Adrenal gland (tissue), 9 donors: ENCODE measurements at regions not wholly inside any gene's neighbourhood (a gene's known extent, or its start where the extent isn't known, plus 50 kb on each side); places are given as distances from the start of the nearest gene placed in this dataset.

ENCODE experiments used
- DNase-seq, 7 donors: peaks; one replicate each; pipeline ENCODE4 v3.0.0-alpha.2; 2019 to 2020
- H3K27ac ChIP-seq, 5 donors: fragments of 200-600 bp; sonication (generic) in 4 of 5; 1 replicate in 3 of 5; 2 replicates in 2 of 5; pipeline versions ENCODE4 v1.5.1 to v1.8.0; 2016 to 2020; ENCODE audit warnings: mild to moderate bottlenecking in 1 of 5
- H3K27me3 ChIP-seq: fragments of 200-600 bp; 2 replicates; pipeline ENCODE4 v1.8.0; 2021
- H3K36me3 ChIP-seq, 2 donors: fragments of 200-600 bp; replicated peaks in 1 of 2; 1 replicate in 1 of 2; 2 replicates in 1 of 2; pipeline versions ENCODE4 v1.5.1 to v1.8.0; 2018 to 2022
- H3K4me1 ChIP-seq, 2 donors: fragments of 200-600 bp; replicated peaks in 1 of 2; 1 replicate in 1 of 2; 2 replicates in 1 of 2; pipeline versions ENCODE4 v1.5.1 to v1.8.0; 2018 to 2021
- H3K4me3 ChIP-seq, 4 donors: fragments of 200-600 bp; sonication (generic) in 3 of 4; one replicate each; pipeline ENCODE4 v1.5.1; 2016 to 2018
- H3K9me3 ChIP-seq, 3 donors: fragments of 200-600 bp; sonication (generic) in 1 of 3; replicated peaks in 1 of 3; 1 replicate in 2 of 3; 2 replicates in 1 of 3; pipeline versions ENCODE4 v1.5.1 to v1.8.0; 2016 to 2021
- POLR2A ChIP-seq, 2 donors: fragments of 450-650 bp; IDR thresholded peaks; one replicate each; pipeline ENCODE4 v1.6.1; 2017; ENCODE audit warnings: antibody characterized with exemption in 2 of 2, mild to moderate bottlenecking in 2 of 2, moderate library complexity in 1 of 2
- WGBS, 4 donors: extraction: QIAGEN DNeasy Blood & Tissue Kit in 2 of 4; methylation state at CpG; one replicate each; pipeline versions ENCODE4 v1.1.5 to v1.1.7; 2013 to 2017; 5-methylcytosine and 5-hydroxymethylcytosine counted together
- intact Hi-C, 2 donors: fragments of 100-400 bp; cut with DNase I; formaldehyde crosslinking; loops; one replicate each; pipeline versions ENCODE4 v1.14.1 to v1.15.0; 2022 to 2023
- TF ChIP-seq, protein P1 (sequence below), 6 experiments: fragments of 450-650 bp in 4 of 6; fragments of 200-600 bp in 2 of 6; sonication (generic) in 1 of 6; IDR thresholded peaks; 1 replicate in 5 of 6; 2 replicates in 1 of 6; pipeline versions ENCODE4 v1.5.1 to v1.8.0; 2016 to 2021; ENCODE audit warnings: antibody characterized with exemption in 6 of 6, mild to moderate bottlenecking in 2 of 6, moderate library complexity in 1 of 6
- donor health status: healthy with polysubstance abuse.
- donor health status: Bipolar disorder and iron deficiency.
- donor health status: DM: yes; HTN: yes; CAD: no.
- donor health status: DM: no; HTN: no; CAD: no.
- donor health status: DM: no; HTN: no; CAD: no.

DNA sequence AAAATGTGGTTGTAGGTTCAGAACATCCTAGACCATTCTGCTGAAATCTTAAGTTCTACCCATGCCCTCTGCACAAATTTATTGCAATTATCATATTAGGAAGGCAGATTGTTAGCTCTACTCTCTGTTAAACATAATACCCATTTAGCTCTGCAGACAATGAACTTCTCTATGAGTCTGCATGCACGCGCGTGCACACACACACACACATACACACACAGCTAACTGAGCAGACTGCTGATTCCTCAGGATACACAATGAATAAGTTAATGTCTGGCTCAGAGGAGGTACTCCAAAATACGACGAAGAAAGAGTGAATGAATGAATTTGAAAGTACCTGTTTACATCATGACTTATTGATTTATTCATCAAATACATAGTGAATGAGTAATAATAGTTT lies 276.2 kb upstream of the SORCS1 start:
- Histone ChIP-seq H3K9me3 (peaks cover 0 to 4% (median 0%) of the 10 kb centered on the region in 3 donors), H3K4me1 (no peaks in the 10 kb centered on the region), H3K36me3 (no peaks in the 10 kb centered on the region), H3K27ac (no peak overlapping the region), H3K4me3 (no peak overlapping the region), H3K27me3 (no peaks in the 10 kb centered on the region)
- 87 to 93% (median 89%) methylated on average over 5 of the region's 5 CpGs for WGBS, 4 donors
- no peak for TF ChIP-seq POLR2A (IDR thresholded peaks at IDR 0.05)
- TF ChIP-seq, protein P1, sequence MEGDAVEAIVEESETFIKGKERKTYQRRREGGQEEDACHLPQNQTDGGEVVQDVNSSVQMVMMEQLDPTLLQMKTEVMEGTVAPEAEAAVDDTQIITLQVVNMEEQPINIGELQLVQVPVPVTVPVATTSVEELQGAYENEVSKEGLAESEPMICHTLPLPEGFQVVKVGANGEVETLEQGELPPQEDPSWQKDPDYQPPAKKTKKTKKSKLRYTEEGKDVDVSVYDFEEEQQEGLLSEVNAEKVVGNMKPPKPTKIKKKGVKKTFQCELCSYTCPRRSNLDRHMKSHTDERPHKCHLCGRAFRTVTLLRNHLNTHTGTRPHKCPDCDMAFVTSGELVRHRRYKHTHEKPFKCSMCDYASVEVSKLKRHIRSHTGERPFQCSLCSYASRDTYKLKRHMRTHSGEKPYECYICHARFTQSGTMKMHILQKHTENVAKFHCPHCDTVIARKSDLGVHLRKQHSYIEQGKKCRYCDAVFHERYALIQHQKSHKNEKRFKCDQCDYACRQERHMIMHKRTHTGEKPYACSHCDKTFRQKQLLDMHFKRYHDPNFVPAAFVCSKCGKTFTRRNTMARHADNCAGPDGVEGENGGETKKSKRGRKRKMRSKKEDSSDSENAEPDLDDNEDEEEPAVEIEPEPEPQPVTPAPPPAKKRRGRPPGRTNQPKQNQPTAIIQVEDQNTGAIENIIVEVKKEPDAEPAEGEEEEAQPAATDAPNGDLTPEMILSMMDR (IDR thresholded peaks at IDR 0.05) = no peak
- intact Hi-C loops = no loop called here
- no peak for DNase-seq

DNA sequence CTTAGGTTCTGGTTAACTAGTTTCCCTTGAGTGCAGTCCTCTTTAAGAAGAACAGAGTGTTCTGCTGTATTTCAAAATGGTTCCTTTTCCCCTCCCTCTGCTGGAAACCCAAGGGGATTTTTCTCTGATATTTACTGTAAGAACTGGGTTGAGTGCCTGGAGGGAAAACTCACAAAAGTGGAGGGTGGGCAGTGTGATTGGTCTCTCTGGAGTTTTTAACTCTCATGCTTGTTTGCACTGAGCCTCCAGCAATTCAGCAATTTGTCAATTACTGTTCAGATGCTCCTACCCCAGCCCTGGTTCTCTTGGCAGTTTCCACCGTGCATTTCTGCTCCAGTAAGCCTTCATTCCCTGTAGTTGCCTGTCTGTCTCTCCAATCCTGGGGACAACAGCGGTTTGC lies 273.4 kb upstream of the SORCS1 start:
- WGBS, 4 donors = 61 to 67% (median 63%) methylated on average over 2 of the region's 2 CpGs
- H3K27me3 ChIP-seq = no peaks in the 10 kb centered on the region
- TF ChIP-seq POLR2A (IDR thresholded peaks at IDR 0.05) = no peak
- TF ChIP-seq, protein P1 (IDR thresholded peaks at IDR 0.05) = no peak
- intact Hi-C loops = no loop called here
- no peak overlapping the region for H3K4me3 ChIP-seq
- no peak overlapping the region for H3K27ac ChIP-seq
- no peaks in the 10 kb centered on the region for H3K4me1 ChIP-seq
- H3K9me3 ChIP-seq = peaks cover 0 to 4% (median 0%) of the 10 kb centered on the region in 3 donors
- no peaks in the 10 kb centered on the region for H3K36me3 ChIP-seq
- DNase-seq = no peak

DNA sequence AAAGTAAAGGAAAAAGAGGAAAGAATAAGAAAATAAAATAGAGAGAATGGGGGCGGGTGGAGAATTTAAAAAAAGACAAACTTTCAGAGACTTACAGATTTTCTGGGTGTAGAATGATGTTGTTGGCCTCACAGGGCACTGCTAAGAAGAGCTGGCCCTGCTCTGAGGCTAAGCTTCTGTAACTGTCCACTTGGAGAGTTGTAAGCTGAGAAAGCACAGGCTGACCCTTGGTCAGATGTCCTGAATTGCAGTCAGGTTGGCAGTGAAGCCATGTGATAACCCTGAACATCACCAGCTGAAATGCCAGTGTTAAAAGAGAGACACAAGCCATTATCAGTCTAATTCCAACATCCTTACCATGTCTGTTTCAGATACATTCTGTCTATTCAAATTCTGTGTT lies 272.1 kb upstream of the SORCS1 start:
- TF ChIP-seq, protein P1 (IDR thresholded peaks at IDR 0.05) = no peak
- intact Hi-C loops = no loop called here
- 77 to 96% (median 86%) methylated on average over 1 of the region's 1 CpG for WGBS, 4 donors
- DNase-seq = no peak
- H3K27ac ChIP-seq = no peak overlapping the region
- H3K4me3 ChIP-seq = no peak overlapping the region
- H3K27me3 ChIP-seq = no peaks in the 10 kb centered on the region
- no peaks in the 10 kb centered on the region for H3K36me3 ChIP-seq
- peaks cover 0 to 4% (median 0%) of the 10 kb centered on the region in 3 donors for H3K9me3 ChIP-seq
- no peaks in the 10 kb centered on the region for H3K4me1 ChIP-seq

DNA sequence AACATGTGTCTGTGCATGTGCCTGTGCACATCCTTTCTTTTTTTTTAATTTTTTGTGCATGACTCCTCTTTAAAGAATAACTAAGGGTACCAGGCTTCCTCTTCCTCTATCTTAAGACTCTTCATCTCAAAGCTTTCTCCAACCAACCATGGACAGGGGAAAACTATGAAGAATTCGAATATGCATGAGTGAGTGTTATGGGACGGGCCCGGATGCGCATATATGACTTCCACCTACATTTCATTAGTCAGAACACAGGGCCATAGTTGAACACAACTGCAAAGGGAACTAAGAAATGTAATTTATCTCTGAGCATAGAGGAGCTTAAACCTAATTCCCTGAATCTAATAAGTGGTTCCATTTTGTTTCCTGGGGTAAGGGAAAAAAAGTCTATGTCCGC lies 270.3 kb upstream of the SORCS1 start:
- Histone ChIP-seq H3K4me3 (no peak overlapping the region), H3K27ac (no peak overlapping the region), H3K36me3 (no peaks in the 10 kb centered on the region), H3K27me3 (no peaks in the 10 kb centered on the region), H3K4me1 (no peaks in the 10 kb centered on the region), H3K9me3 (peaks cover 0 to 4% (median 0%) of the 10 kb centered on the region in 3 donors)
- no peak for DNase-seq
- no peak for TF ChIP-seq POLR2A (IDR thresholded peaks at IDR 0.05)
- TF ChIP-seq, protein P1 (IDR thresholded peaks at IDR 0.05) = no peak
- intact Hi-C loops = no loop called here
- WGBS, 4 donors = 63 to 95% (median 91%) methylated on average over 5 of the region's 5 CpGs
